GM19452 (cell line): ENCODE measurements at regions not wholly inside any gene's neighbourhood (a gene's known extent, or its start where the extent isn't known, plus 50 kb on each side); places are given as distances from the start of the nearest gene placed in this dataset.
"Not testable (repeated sequence)": the region's sequence is repeated elsewhere in the genome, so short reads cannot be mapped to it uniquely, and the experiment has no call there.

Source experiments
- ATAC-seq: cut with Tn5 transposase; IDR thresholded peaks from one replicate; pipeline ENCODE4 v1.9.1; 2021; ENCODE audit not compliant: unreplicated experiment

- ATAC-seq, result no peak
These were observed 113.8 kb upstream of the CD82 start for GRCh38 chr11:44451706-44452105.

- no peak for ATAC-seq
These were observed 112.5 kb upstream of the CD82 start for GRCh38 chr11:44452827-44453572.

DNA sequence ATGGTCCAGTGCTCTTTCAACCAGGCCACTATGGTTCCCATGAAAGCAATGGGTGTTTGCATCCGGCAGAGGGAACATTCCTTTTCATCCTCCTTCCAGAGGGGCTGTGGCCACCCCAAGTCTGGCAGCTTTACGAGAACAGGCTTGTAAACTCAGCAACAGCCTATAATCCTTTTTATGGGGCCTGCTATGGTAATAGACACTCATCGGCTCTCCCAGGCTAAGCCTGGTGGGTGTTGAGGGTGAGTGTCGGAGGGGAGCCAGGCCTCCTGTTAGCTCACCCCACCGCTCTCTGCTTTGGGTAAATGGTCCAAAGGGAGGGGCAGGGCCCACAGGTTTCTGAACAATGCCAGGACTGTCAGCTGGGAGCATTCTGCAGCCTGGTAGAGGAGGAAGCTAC is 111.6 kb upstream of the CD82 start:
- ATAC-seq, result no peak

DNA sequence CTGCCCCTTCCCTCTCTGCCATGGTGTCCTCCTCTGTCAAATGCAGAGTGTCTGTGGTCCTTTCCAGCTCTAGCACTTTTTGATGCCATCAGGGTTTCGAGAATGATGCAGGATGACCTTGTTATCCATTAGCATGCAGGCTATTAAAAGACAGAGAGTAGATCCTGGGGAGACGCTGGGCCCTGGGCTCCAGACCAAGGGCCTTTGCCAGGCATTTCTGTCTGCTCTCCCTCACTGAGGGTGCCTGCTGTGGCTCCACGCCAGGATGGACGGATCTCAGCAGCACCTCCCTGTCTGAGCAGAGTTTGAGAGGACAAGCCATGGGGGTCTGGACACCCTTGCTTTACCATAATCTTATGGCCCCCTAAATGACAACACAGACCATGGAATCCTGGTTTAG is 110.8 kb upstream of the CD82 start:
- ATAC-seq, result no peak

GRCh38 chr11:44456544-44457300 is 108.7 kb upstream of the CD82 start:
- ATAC-seq, result no peak

DNA sequence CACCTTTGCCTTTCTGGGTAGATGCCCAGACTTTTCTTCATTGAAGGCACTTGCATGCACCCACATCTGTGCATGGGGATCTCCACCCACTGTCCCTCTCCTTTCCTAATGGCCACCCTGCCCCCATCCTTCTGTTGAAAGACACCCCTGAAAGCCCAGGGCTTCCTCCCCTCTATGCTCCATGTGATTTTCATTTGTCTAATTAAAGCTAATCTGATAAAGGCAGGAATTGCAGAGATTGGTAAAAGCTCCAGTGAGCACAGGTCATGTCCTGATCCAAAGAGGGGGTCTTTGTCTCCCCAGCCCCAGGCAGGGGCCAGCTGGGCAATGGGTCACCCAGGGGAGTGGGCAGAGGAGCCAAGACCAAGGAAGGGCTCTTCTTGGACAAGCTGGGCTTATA is 107.6 kb upstream of the CD82 start:
- ATAC-seq, result no peak

GRCh38 chr11:44463751-44464150 is 101.7 kb upstream of the CD82 start:
- no peak for ATAC-seq

DNA sequence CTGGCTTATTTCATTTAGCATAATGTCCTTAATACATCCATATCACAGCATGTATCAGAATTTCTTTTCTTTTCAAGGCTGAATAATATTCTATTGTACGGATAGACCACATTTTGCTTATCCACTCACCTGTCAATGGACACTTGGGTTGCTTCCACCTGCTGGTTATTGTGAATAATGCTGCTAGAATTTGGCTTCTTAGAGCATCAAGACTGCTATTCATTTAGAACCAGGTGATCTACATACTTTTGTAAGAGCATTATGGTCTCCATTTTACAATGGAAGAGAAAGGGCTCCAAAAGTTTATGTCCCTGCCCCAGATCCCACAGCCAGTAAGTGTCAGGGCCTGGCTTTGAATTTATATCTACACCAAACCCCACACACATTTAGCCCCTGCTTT is 100.7 kb upstream of the CD82 start:
- ATAC-seq, result no peak

DNA sequence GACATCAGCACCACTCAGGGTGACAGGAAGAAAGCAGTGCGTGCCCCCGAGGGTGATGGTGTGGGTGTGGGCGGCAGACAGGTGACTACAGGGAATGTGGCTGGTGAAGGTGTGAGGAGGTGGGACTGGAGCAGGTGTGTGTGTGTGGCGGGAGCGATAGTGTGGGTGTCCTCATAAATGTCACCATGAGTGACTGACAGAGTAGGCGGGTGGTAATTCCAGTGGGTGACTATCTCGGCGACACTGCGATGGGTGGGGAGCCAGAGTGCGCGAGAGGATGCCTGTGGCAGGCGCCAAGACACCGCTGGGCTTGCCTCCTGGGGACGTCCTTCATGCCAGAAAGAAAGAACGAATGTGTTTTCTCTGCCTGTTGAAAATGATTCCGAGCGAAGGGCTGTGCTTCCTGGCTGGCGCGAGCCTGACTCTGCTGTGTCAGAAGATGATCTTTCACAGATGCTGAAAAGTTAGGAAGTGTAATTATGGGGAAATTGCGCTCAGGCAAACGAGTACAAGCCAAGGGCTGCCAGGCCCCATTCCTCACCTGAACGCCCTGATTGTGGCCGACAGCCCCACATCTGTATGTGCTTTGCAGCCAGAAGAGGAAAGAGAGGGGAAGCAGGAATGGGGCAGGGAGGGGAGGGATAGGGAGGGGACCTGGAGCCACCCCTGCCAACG is 98.8 kb upstream of the CD82 start:
- no peak for ATAC-seq

- no peak for ATAC-seq
These were observed 98.0 kb upstream of the CD82 start for GRCh38 chr11:44467413-44467812.

GRCh38 chr11:44467931-44468330 is 97.5 kb upstream of the CD82 start:
- no peak for ATAC-seq

GRCh38 chr11:44468345-44468988 is 97.0 kb upstream of the CD82 start:
- ATAC-seq, result no peak

DNA sequence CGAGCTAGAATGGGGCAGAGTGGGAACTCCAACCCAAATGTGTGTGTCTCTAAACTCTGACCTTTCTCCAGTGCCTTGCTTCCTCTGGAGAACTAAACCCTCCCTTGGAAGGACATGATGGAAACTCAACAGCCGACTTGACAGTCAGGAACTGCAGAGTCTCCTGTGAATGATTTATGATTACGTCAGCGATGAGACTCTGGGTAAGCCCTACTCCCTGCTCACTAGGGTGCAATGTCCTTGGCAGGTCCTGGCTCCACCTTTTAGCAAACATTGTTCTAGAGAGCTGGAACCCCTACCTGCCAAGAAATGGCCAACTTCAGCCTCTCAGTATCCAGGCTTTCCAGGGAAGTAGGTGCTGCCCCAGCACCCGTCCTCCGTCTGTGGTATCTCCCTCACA is 96.1 kb upstream of the CD82 start:
- no peak for ATAC-seq

DNA sequence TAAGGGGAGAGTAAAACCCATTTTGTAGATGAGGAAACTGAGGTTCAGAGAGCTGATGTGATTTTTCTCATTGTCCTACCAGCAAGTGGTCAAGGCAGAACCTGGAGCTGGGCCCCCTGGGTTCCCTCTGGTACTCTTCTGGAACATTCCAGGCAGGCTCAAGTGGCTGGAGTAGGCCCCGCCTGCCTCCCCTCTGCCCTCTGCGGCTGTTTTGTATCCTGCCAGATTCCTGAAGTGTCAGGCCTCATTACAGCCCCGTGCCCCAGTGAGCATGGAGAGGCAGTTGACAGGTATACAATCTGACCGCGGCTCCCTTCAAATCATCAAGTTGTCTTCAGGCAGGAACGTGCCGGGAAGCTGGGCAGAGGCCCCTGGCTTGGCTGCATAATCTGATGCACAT is 94.6 kb upstream of the CD82 start:
- ATAC-seq, result no peak

- ATAC-seq, result no peak
These were observed 93.9 kb upstream of the CD82 start for GRCh38 chr11:44471603-44472002.

GRCh38 chr11:44472916-44473315 is 92.5 kb upstream of the CD82 start:
- no peak for ATAC-seq

DNA sequence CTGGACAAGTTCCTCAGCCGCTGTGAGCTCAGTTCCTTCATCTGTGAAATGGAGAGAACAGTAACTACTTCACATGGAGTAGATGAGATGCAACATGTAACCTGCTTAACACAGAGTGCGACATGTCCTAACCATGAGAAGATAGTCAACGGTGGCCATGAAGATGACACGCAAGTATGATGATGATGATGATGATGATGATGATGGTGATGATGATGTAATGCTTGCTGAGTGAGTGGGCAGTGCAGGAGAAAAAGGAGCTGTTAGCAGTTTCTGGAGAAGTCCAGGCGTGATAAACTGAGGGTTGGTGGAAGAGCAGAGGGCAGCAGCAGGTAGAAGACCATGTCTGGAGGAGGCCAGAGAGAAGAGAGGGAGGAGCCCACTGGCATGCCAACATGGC is 90.8 kb upstream of the CD82 start:
- ATAC-seq, result no peak

- ATAC-seq, result no peak
These were observed 90.3 kb upstream of the CD82 start for GRCh38 chr11:44475114-44475686.

- not testable (repeated sequence) for ATAC-seq
These were observed 83.1 kb upstream of the CD82 start for GRCh38 chr11:44482338-44482737.

DNA sequence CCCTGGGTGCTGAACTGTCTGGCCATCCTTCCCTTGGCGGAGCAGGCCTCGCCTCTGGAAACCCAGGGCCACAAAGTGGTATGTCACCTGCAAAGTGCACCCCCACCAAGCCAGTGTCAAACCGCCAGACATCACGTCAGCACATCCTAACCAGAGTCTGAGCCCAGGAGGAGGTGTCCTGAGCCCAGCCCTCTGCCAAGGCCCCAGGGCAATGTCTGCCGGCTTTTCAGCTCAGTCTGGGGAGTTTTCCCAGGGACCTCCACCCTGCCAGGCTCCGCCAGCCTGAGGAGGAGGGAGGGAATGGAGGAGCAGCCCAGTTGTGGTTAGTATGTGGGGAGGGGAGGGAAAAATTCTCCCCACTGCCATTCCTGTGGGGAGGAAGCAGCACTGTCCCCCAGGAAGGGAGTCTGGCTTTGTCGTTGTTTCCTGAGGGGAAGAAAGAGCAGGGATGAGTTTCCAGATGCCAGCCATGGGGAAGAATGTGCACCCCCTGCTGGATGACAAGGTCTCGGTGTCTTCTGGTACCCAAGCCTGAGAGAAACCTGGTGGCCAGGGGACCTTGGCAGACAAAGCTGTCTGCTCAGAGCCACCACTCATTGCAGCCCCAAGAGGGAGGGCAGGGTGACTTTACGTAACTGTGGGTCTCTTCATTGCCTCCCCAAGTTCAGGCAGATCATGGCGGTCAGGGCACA is 81.4 kb upstream of the CD82 start:
- ATAC-seq, result no peak
